CD14-positive monocyte (primary cell): ENCODE measurements at regions not wholly inside any gene's neighbourhood (a gene's known extent, or its start where the extent isn't known, plus 50 kb on each side); places are given as distances from the start of the nearest gene placed in this dataset.

ENCODE experiments used
- DNase-seq, 3 donors: peaks; one replicate each; pipeline ENCODE4 v3.0.0-alpha.2; 2011 to 2022
- H2AFZ ChIP-seq: 2 replicates; pipeline ENCODE4 v1.6.0; 2012; ENCODE audit warnings: mild to moderate bottlenecking, low read depth, low read length, inconsistent platforms; ENCODE audit not compliant: insufficient read depth, poor library complexity, severe bottlenecking
- H3K27ac ChIP-seq, 2 donors: 1 replicate in 1 of 2; 2 replicates in 1 of 2; pipeline ENCODE4 v1.5.1; 2012 to 2013; ENCODE audit warnings: low read length in 2 of 2, control low read depth in 1 of 2, inconsistent platforms in 1 of 2, low read depth in 1 of 2, mild to moderate bottlenecking in 1 of 2
- H3K27me3 ChIP-seq, 2 donors: one replicate each; pipeline versions ENCODE4 v1.6.0 to v1.6.1; 2011 to 2013; ENCODE audit warnings: low read length in 2 of 2; ENCODE audit not compliant: control insufficient read depth in 2 of 2, insufficient read depth in 2 of 2
- H3K36me3 ChIP-seq, 2 donors: replicated peaks in 1 of 2; 1 replicate in 1 of 2; 2 replicates in 1 of 2; pipeline versions ENCODE4 v1.5.1 to v1.6.1; 2012 to 2013; ENCODE audit warnings: low read length in 2 of 2, control low read depth in 1 of 2, inconsistent platforms in 1 of 2, mild to moderate bottlenecking in 1 of 2; ENCODE audit not compliant: insufficient read depth in 2 of 2, control insufficient read depth in 1 of 2
- H3K4me1 ChIP-seq, 2 donors: 1 replicate in 1 of 2; 2 replicates in 1 of 2; pipeline versions ENCODE4 v1.5.1 to v1.6.1; 2012 to 2013; ENCODE audit warnings: low read length in 2 of 2, control low read depth in 1 of 2, inconsistent platforms in 1 of 2, mild to moderate bottlenecking in 1 of 2, moderate library complexity in 1 of 2; ENCODE audit not compliant: insufficient read depth in 2 of 2, control insufficient read depth in 1 of 2
- H3K4me2 ChIP-seq: replicated peaks from 2 replicates; pipeline ENCODE3; 2012; ENCODE audit warnings: low read length, moderate library complexity, mild to moderate bottlenecking; ENCODE audit not compliant: poor library complexity, severe bottlenecking; ENCODE audit errors: extremely low read depth
- H3K4me3 ChIP-seq, 3 experiments: fragments of 200-600 bp in 1 of 3; sonication (generic) in 1 of 3; replicated peaks in 1 of 3; 1 replicate in 2 of 3; 2 replicates in 1 of 3; pipeline ENCODE4 v1.5.1; 2011 to 2013; ENCODE audit warnings: low read length in 3 of 3, mild to moderate bottlenecking in 3 of 3, control low read depth in 2 of 3, low read depth in 2 of 3, inconsistent platforms in 1 of 3, moderate library complexity in 1 of 3
- H3K79me2 ChIP-seq: 2 replicates; pipeline ENCODE4 v1.6.0; 2012; ENCODE audit warnings: mild to moderate bottlenecking, control low read depth, inconsistent platforms, low read length, moderate library complexity; ENCODE audit not compliant: insufficient read depth
- H3K9ac ChIP-seq: 2 replicates; pipeline ENCODE4 v1.6.0; 2017; ENCODE audit warnings: low read length, mild to moderate bottlenecking; ENCODE audit not compliant: insufficient read depth, poor library complexity, severe bottlenecking
- H3K9me3 ChIP-seq, 2 donors: replicated peaks in 1 of 2; 1 replicate in 1 of 2; 2 replicates in 1 of 2; pipeline versions ENCODE4 v1.5.1 to v1.6.1; 2012 to 2013; ENCODE audit warnings: low read length in 2 of 2, control low read depth in 1 of 2; ENCODE audit not compliant: control insufficient read depth in 1 of 2, insufficient read depth in 1 of 2
- H4K20me1 ChIP-seq: 2 replicates; pipeline ENCODE4 v1.6.0; 2012; ENCODE audit warnings: mild to moderate bottlenecking, low read length, control low read depth, moderate library complexity; ENCODE audit not compliant: insufficient read depth
- H3K27ac Mint-ChIP-seq, 7 donors: one replicate each; pipeline ENCODE4 v1.8.0; 2020; ENCODE audit warnings: mild to moderate bottlenecking in 7 of 7, mixed read lengths in 7 of 7, moderate library complexity in 6 of 7, inconsistent platforms in 2 of 7
- H3K27me3 Mint-ChIP-seq, 3 donors: one replicate each; pipeline ENCODE4 v1.8.0; 2021 to 2022; ENCODE audit warnings: low read depth in 3 of 3, mild to moderate bottlenecking in 3 of 3, mixed read lengths in 3 of 3, moderate library complexity in 3 of 3, inconsistent platforms in 1 of 3
- H3K36me3 Mint-ChIP-seq, 2 donors: one replicate each; pipeline ENCODE4 v1.8.0; 2020; ENCODE audit warnings: mixed read lengths in 2 of 2, inconsistent platforms in 1 of 2, mild to moderate bottlenecking in 1 of 2
- H3K4me1 Mint-ChIP-seq: one replicate; pipeline ENCODE4 v1.8.0; 2020; ENCODE audit warnings: mild to moderate bottlenecking, mixed read lengths
- H3K4me3 Mint-ChIP-seq, 2 donors: one replicate each; pipeline ENCODE4 v1.8.0; 2020; ENCODE audit warnings: mild to moderate bottlenecking in 2 of 2, mixed read lengths in 2 of 2, moderate library complexity in 1 of 2
- H3K9me3 Mint-ChIP-seq, 7 donors: one replicate each; pipeline ENCODE4 v1.8.0; 2020 to 2022; ENCODE audit warnings: mixed read lengths in 7 of 7, mild to moderate bottlenecking in 6 of 7, moderate library complexity in 6 of 7, inconsistent platforms in 2 of 7
- CTCF ChIP-seq: fragments of 200-600 bp; IDR thresholded peaks from one replicate; pipeline ENCODE4 v1.8.0; 2022; ENCODE audit warnings: antibody characterized with exemption, mild to moderate bottlenecking
- WGBS: methylation state at CpG from one replicate; pipeline ENCODE4 v1.1.5; 2013; ENCODE audit warnings: missing lambda C conversion rate; ENCODE audit not compliant: insufficient coverage; 5-methylcytosine and 5-hydroxymethylcytosine counted together
- intact Hi-C, 2 donors: fragments of 100-400 bp; cut with micrococcal nuclease; formaldehyde crosslinking; loops; one replicate each; pipeline versions ENCODE4 v1.15.0 to v1.15.1; 2023

- WGBS: 58% methylated on average over 3 of the region's 3 CpGs
- intact Hi-C loops: no loop called here
- H3K4me3 Mint-ChIP-seq: no peak overlapping the region
These were observed 147.0 kb downstream of the VAPA start for GRCh38 chr18:10060841-10061240.

GRCh38 chr18:10061566-10062140, 147.8 kb downstream of the VAPA start:
- H3K4me3 Mint-ChIP-seq: no peak overlapping the region
- no peak for DNase-seq
- no peaks in the 10 kb centered on the region for H3K36me3 Mint-ChIP-seq
- H3K4me2 ChIP-seq: no peak overlapping the region
- no peak for TF ChIP-seq CTCF
- peaks cover 47% of the 10 kb centered on the region for H3K4me1 Mint-ChIP-seq
- H3K9me3 ChIP-seq: no peaks in the 10 kb centered on the region
- H3K4me3 ChIP-seq: no peak overlapping the region
- H3K27me3 Mint-ChIP-seq: peaks cover 2% of the 10 kb centered on the region in 3 donors
- no peak overlapping the region for H3K27ac Mint-ChIP-seq
- H2AFZ ChIP-seq: no peak overlapping the region
- WGBS: no CpG with 5 or more reads among the region's 4 CpGs
- H3K9me3 Mint-ChIP-seq: peaks cover 0 to 6% (median 2%) of the 10 kb centered on the region in 7 donors
- peaks cover 44 to 47% of the 10 kb centered on the region in 2 donors for H3K4me1 ChIP-seq
- no peaks in the 10 kb centered on the region for H3K27me3 ChIP-seq
- H4K20me1 ChIP-seq: no peaks in the 10 kb centered on the region
- H3K27ac ChIP-seq: no peak overlapping the region
- no peak overlapping the region for H3K9ac ChIP-seq
- H3K36me3 ChIP-seq: no peaks in the 10 kb centered on the region
- intact Hi-C loops: no loop called here
- H3K79me2 ChIP-seq: no peaks in the 10 kb centered on the region

More at GRCh38 chr18:10060841-10061240, 147.0 kb downstream of the VAPA start:
- peaks cover 52 to 55% of the 10 kb centered on the region in 2 donors for H3K4me1 ChIP-seq
- H3K36me3 Mint-ChIP-seq: no peaks in the 10 kb centered on the region
- no peak overlapping the region for H3K4me3 ChIP-seq
- no peak for TF ChIP-seq CTCF
- peaks cover 0 to 6% (median 2%) of the 10 kb centered on the region in 7 donors for H3K9me3 Mint-ChIP-seq
- no peaks in the 10 kb centered on the region for H3K27me3 ChIP-seq
- H3K36me3 ChIP-seq: no peaks in the 10 kb centered on the region
- no peaks in the 10 kb centered on the region for H4K20me1 ChIP-seq
- no peak overlapping the region for H3K9ac ChIP-seq
- peaks cover 2% of the 10 kb centered on the region in 3 donors for H3K27me3 Mint-ChIP-seq
- H3K27ac Mint-ChIP-seq: peak overlapping the region in 2 of 7 donors; percentile 64 to 78
- no peaks in the 10 kb centered on the region for H3K79me2 ChIP-seq
- DNase-seq: no peak
- peaks cover 54% of the 10 kb centered on the region for H3K4me1 Mint-ChIP-seq
- no peak overlapping the region for H3K27ac ChIP-seq
- no peak overlapping the region for H2AFZ ChIP-seq
- H3K9me3 ChIP-seq: no peaks in the 10 kb centered on the region
- H3K4me2 ChIP-seq: no peak overlapping the region
